A673 (cell line): ENCODE measurements at regions not wholly inside any gene's neighbourhood (a gene's known extent, or its start where the extent isn't known, plus 50 kb on each side); places are given as distances from the start of the nearest gene placed in this dataset.

Source experiments
- BruUV-seq: library from RNA; stranded (reverse); fragments of 400-500 nt; replicated peaks from 2 replicates; lab custom pipeline; 2021; lab: Mats Ljungman, UMichigan
- CTCF ChIA-PET: fragments of 300-600 bp; sonication (Branson Sonifier 250); formaldehyde crosslinking; loops from one replicate; lab custom pipeline; 2022; ENCODE audit warnings: antibody characterized with exemption; lab: Charles Lee
- POLR2A ChIA-PET: fragments of 300-600 bp; sonication (Branson Sonifier 250); formaldehyde crosslinking; loops from one replicate; lab custom pipeline; 2022; ENCODE audit warnings: antibody characterized with exemption; ENCODE audit not compliant: low non-redundant PET; lab: Charles Lee
- DNase-seq: peaks from one replicate; pipeline ENCODE4 v3.0.0-alpha.2; 2015; ENCODE audit warnings: low spot score
- H3K27ac ChIP-seq: fragments of 200-600 bp; sonication (generic); 2 replicates; pipeline ENCODE4 v1.5.1; 2016; ENCODE audit warnings: mixed run types, low read depth, mild to moderate bottlenecking, mixed read lengths, antibody characterized with exemption, low read length; ENCODE audit not compliant: poor library complexity, severe bottlenecking
- H3K27me3 ChIP-seq: fragments of 200-600 bp; sonication (generic); replicated peaks from 2 replicates; pipeline ENCODE4 v1.6.1; 2017; ENCODE audit warnings: mixed run types, low read depth, mild to moderate bottlenecking, mixed read lengths, antibody characterized with exemption, low read length; ENCODE audit not compliant: insufficient read depth, poor library complexity
- H3K36me3 ChIP-seq: fragments of 200-600 bp; sonication (generic); 2 replicates; pipeline ENCODE4 v1.6.1; 2016; ENCODE audit warnings: mixed run types, mild to moderate bottlenecking, mixed read lengths, antibody characterized with exemption, low read length; ENCODE audit not compliant: insufficient read depth, poor library complexity, severe bottlenecking
- H3K4me1 ChIP-seq: fragments of 200-600 bp; sonication (generic); 2 replicates; pipeline ENCODE4 v1.6.1; 2017; ENCODE audit warnings: mixed run types, mild to moderate bottlenecking, mixed read lengths, antibody characterized with exemption, low read length; ENCODE audit not compliant: insufficient read depth, poor library complexity, severe bottlenecking
- H3K4me3 ChIP-seq: fragments of 200-600 bp; sonication (generic); 2 replicates; pipeline ENCODE4 v1.5.1; 2016; ENCODE audit warnings: low read depth, mixed run types, mild to moderate bottlenecking, mixed read lengths, low read length; ENCODE audit not compliant: poor library complexity, severe bottlenecking
- H3K9me3 ChIP-seq: fragments of 200-600 bp; sonication (generic); 2 replicates; pipeline ENCODE4 v1.6.1; 2016; ENCODE audit warnings: mixed run types, low read depth, mild to moderate bottlenecking, mixed read lengths, antibody characterized with exemption, low read length; ENCODE audit not compliant: poor library complexity, severe bottlenecking
- EZH2 ChIP-seq: fragments of 200-600 bp; sonication (generic); IDR thresholded peaks from 2 replicates; pipeline ENCODE4 v1.6.1; 2017; ENCODE audit warnings: borderline replicate concordance, low read depth, mild to moderate bottlenecking, mixed read lengths, antibody characterized with exemption, low read length; ENCODE audit not compliant: poor library complexity, severe bottlenecking
- intact Hi-C: fragments of 100-400 bp; cut with micrococcal nuclease; formaldehyde crosslinking; loops from one replicate; pipeline ENCODE4 v1.10.0; 2022; ENCODE audit not compliant: unreplicated experiment
- TF ChIP-seq, protein P1 (sequence below): fragments of 300-800, 200-600 bp; sonication (generic); conservative IDR thresholded peaks from 2 replicates; pipeline ENCODE4 v1.5.1; 2017; ENCODE audit warnings: low read depth, mild to moderate bottlenecking, antibody characterized with exemption, low read length, moderate library complexity, mixed read lengths

DNA sequence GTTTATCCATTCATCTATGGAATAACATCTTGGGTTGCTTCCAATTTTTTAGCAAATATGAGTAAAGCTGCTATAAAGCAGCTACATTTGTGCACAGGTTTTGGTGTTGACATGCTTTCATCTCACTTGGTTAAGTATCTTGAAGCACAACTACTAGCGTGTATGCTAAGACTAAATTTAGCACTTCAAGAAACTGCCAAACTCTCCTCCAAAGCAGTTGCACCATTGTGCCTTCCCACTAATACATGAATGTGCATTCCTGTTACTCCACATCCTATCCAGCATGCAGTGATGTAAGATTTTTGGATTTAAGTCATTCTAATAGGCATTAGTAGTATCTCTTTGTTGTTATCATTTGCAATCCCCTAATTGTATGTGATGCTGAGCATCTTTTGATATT, 230.7 kb downstream of the KCNA4 start:
- POLR2A ChIA-PET: no interaction called here
- BruUV-seq: no TSS peak
- no peaks in the 10 kb centered on the region for H3K36me3 ChIP-seq
- TF ChIP-seq, protein P1, sequence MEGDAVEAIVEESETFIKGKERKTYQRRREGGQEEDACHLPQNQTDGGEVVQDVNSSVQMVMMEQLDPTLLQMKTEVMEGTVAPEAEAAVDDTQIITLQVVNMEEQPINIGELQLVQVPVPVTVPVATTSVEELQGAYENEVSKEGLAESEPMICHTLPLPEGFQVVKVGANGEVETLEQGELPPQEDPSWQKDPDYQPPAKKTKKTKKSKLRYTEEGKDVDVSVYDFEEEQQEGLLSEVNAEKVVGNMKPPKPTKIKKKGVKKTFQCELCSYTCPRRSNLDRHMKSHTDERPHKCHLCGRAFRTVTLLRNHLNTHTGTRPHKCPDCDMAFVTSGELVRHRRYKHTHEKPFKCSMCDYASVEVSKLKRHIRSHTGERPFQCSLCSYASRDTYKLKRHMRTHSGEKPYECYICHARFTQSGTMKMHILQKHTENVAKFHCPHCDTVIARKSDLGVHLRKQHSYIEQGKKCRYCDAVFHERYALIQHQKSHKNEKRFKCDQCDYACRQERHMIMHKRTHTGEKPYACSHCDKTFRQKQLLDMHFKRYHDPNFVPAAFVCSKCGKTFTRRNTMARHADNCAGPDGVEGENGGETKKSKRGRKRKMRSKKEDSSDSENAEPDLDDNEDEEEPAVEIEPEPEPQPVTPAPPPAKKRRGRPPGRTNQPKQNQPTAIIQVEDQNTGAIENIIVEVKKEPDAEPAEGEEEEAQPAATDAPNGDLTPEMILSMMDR: no peak
- TF ChIP-seq EZH2: no peak
- intact Hi-C loops: no loop called here
- H3K27ac ChIP-seq: no peak overlapping the region
- DNase-seq: no peak
- CTCF ChIA-PET: no interaction called here
- H3K9me3 ChIP-seq: peaks cover 17% of the 10 kb centered on the region
- no peaks in the 10 kb centered on the region for H3K27me3 ChIP-seq
- H3K4me1 ChIP-seq: no peaks in the 10 kb centered on the region
- no peak overlapping the region for H3K4me3 ChIP-seq

DNA sequence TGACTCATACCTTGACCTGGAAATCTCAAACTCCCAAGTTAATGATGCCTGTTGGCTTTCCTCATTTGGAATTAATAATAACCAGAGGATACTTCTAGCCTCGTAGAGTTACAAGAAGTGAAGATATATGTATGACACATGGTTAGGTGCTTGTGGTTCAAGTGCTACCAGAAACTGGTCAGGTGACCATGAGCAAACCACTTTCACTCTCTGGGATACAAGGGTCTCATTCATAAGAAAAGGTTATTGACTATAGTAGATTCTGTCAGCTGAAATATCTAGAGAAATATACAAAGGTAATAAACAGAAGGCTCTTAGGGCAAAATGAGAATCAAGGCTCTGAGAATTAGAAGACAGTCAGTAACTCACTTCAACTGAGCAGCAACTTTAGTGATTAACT, 233.3 kb downstream of the KCNA4 start:
- no TSS peak for BruUV-seq
- POLR2A ChIA-PET: no interaction called here

DNA sequence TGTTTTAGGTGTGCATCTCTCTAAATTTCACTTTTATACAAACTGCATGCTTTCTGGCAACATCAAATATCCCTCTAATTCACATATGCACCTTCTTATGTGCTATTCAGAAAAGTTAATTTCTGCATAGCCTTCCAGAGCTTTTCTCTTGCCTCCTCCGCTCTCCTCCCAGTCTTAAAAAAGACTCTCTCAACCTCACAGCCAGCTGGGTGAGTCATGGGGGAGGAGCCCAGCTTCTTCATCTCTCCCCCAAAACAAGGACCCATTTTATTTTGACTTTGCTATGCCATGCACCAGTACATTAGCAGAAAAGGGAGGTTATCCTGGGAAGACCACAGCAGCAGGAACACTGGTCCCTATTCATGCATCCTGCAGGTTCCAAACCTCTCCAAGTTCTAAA, 234.4 kb downstream of the KCNA4 start:
- ChIA-PET CTCF (no interaction called here), POLR2A (no interaction called here)
- Histone ChIP-seq H3K4me1 (no peaks in the 10 kb centered on the region), H3K27ac (no peak overlapping the region), H3K4me3 (no peak overlapping the region), H3K27me3 (no peaks in the 10 kb centered on the region), H3K9me3 (peaks cover 13% of the 10 kb centered on the region), H3K36me3 (no peaks in the 10 kb centered on the region)
- DNase-seq: no peak
- TF ChIP-seq EZH2: no peak
- TF ChIP-seq, protein P1: no peak
- BruUV-seq: no TSS peak
- intact Hi-C loops: no loop called here

More for the DNA sequence above, 233.3 kb downstream of the KCNA4 start:
- TF ChIP-seq EZH2: no peak
- TF ChIP-seq, protein P1: no peak
- Histone ChIP-seq H3K9me3 (peaks cover 10% of the 10 kb centered on the region), H3K27me3 (no peaks in the 10 kb centered on the region), H3K4me3 (no peak overlapping the region), H3K27ac (no peak overlapping the region), H3K36me3 (no peaks in the 10 kb centered on the region), H3K4me1 (no peaks in the 10 kb centered on the region)
- no peak for DNase-seq
- intact Hi-C loops: no loop called here
- CTCF ChIA-PET: no interaction called here
